Testis (tissue), 2 donors: ENCODE measurements at regions not wholly inside any gene's neighbourhood (a gene's known extent, or its start where the extent isn't known, plus 50 kb on each side); places are given as distances from the start of the nearest gene placed in this dataset.

Experiments used
- CTCF ChIP-seq, 3 experiments: fragments of 450-650 bp in 2 of 3; fragments of 200-600 bp in 1 of 3; sonication (generic) in 1 of 3; IDR thresholded peaks; one replicate each; pipeline ENCODE4 v1.5.1; 2016 to 2019; ENCODE audit warnings: antibody characterized with exemption in 3 of 3, mild to moderate bottlenecking in 2 of 3, moderate library complexity in 1 of 3
- POLR2A ChIP-seq: fragments of 450-650 bp; IDR thresholded peaks from one replicate; pipeline ENCODE4 v1.6.1; 2017; ENCODE audit warnings: antibody characterized with exemption, mild to moderate bottlenecking, moderate library complexity

DNA sequence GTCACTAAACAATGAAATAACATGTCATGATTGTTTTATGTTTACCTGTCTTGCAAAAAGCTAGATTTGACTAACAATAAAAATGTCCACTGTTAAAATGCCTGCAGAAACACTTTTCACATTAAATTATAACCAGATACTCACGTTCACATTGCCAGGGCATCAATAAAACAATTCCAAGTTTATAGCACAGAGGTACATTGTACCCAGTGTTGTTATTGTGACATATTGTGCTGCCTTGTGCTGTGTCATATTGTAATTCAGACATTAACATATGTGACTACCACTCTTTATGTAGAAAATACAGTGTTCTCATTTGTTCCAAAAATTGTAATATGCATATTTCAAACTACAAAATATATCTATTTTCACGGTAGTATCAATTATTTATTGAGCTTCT, 766.1 kb downstream of the NCAM2 start:
- no peak for TF ChIP-seq CTCF (IDR thresholded peaks at IDR 0.05)
- no peak for TF ChIP-seq POLR2A
